Trophoblast cell (in vitro differentiated cells and primary cell): ENCODE measurements at regions not wholly inside any gene's neighbourhood (a gene's known extent, or its start where the extent isn't known, plus 50 kb on each side); places are given as distances from the start of the nearest gene placed in this dataset.

Experiments
- DNase-seq, 2 donors: peaks; one replicate each; pipeline ENCODE4 v3.0.0-alpha.2; 2016
- H2AFZ ChIP-seq: 2 replicates; pipeline ENCODE4 v1.6.1; 2013; ENCODE audit warnings: low read length, moderate library complexity, mild to moderate bottlenecking; ENCODE audit not compliant: insufficient read depth, poor library complexity
- H2AK5ac ChIP-seq: 2 replicates; pipeline ENCODE4 v1.6.1; 2013; ENCODE audit warnings: mild to moderate bottlenecking, low read length
- H2BK120ac ChIP-seq: 2 replicates; pipeline ENCODE4 v1.6.1; 2013; ENCODE audit warnings: low read length, mild to moderate bottlenecking, moderate library complexity; ENCODE audit not compliant: insufficient read depth, poor library complexity
- H2BK12ac ChIP-seq: 2 replicates; pipeline ENCODE4 v1.6.1; 2013; ENCODE audit warnings: mild to moderate bottlenecking, low read length, moderate library complexity
- H2BK5ac ChIP-seq: 2 replicates; pipeline ENCODE4 v1.6.1; 2013; ENCODE audit warnings: low read length, low read depth, moderate library complexity, mild to moderate bottlenecking; ENCODE audit not compliant: poor library complexity
- H3K14ac ChIP-seq: 2 replicates; pipeline ENCODE4 v1.6.1; 2013; ENCODE audit warnings: mild to moderate bottlenecking, low read length
- H3K18ac ChIP-seq: 2 replicates; pipeline ENCODE4 v1.6.1; 2013; ENCODE audit warnings: mild to moderate bottlenecking, low read length
- H3K23ac ChIP-seq: 2 replicates; pipeline ENCODE4 v1.6.1; 2013; ENCODE audit warnings: low read length
- H3K27ac ChIP-seq: 2 replicates; pipeline ENCODE4 v1.5.1; 2013; ENCODE audit warnings: low read depth, mild to moderate bottlenecking, inconsistent platforms, low read length, moderate library complexity
- H3K27me3 ChIP-seq: 2 replicates; pipeline ENCODE4 v1.6.1; 2013; ENCODE audit warnings: inconsistent platforms, mild to moderate bottlenecking, low read length, moderate library complexity; ENCODE audit not compliant: insufficient read depth
- H3K36me3 ChIP-seq, 2 experiments: 1 replicate in 1 of 2; 2 replicates in 1 of 2; pipeline ENCODE4 v1.6.1; 2013; ENCODE audit warnings: low read length in 2 of 2, mild to moderate bottlenecking in 2 of 2, moderate library complexity in 1 of 2; ENCODE audit not compliant: insufficient read depth in 2 of 2, control insufficient read depth in 1 of 2
- H3K4ac ChIP-seq: 2 replicates; pipeline ENCODE4 v1.6.1; 2013; ENCODE audit warnings: low read depth, mild to moderate bottlenecking, low read length, moderate library complexity
- H3K4me1 ChIP-seq, 2 experiments: 1 replicate in 1 of 2; 2 replicates in 1 of 2; pipeline ENCODE4 v1.6.1; 2013; ENCODE audit warnings: low read length in 2 of 2, mild to moderate bottlenecking in 2 of 2, moderate library complexity in 1 of 2; ENCODE audit not compliant: insufficient read depth in 2 of 2, control insufficient read depth in 1 of 2
- H3K4me2 ChIP-seq: 2 replicates; pipeline ENCODE4 v1.6.1; 2013; ENCODE audit warnings: inconsistent platforms, mild to moderate bottlenecking, low read length, moderate library complexity
- H3K4me3 ChIP-seq: 2 replicates; pipeline ENCODE4 v1.5.1; 2013; ENCODE audit warnings: mild to moderate bottlenecking, low read depth, low read length, inconsistent platforms
- H3K79me1 ChIP-seq: one replicate; pipeline ENCODE4 v1.6.1; 2013; ENCODE audit warnings: low read length
- H3K79me2 ChIP-seq: 2 replicates; pipeline ENCODE4 v1.6.1; 2013; ENCODE audit warnings: low read length, mild to moderate bottlenecking; ENCODE audit not compliant: control insufficient read depth, insufficient read depth, poor library complexity
- H3K9ac ChIP-seq: 2 replicates; pipeline ENCODE4 v1.6.1; 2013; ENCODE audit warnings: mild to moderate bottlenecking, low read length
- H3K9me3 ChIP-seq: 2 replicates; pipeline ENCODE4 v1.6.1; 2013; ENCODE audit warnings: low read depth, mild to moderate bottlenecking, control low read depth, inconsistent platforms, low read length; ENCODE audit not compliant: insufficient read depth
- H4K12ac ChIP-seq: 2 replicates; pipeline ENCODE4 v1.6.1; 2013; ENCODE audit warnings: low read depth, mild to moderate bottlenecking, low read length, moderate library complexity
- H4K8ac ChIP-seq: 2 replicates; pipeline ENCODE4 v1.6.1; 2013; ENCODE audit warnings: low read depth, mild to moderate bottlenecking, low read length, moderate library complexity
- H4K91ac ChIP-seq: one replicate; pipeline ENCODE4 v1.6.1; 2013; ENCODE audit warnings: low read depth, mild to moderate bottlenecking, low read length, moderate library complexity
- WGBS: extraction: QIAGEN DNeasy Blood & Tissue Kit; methylation state at CpG from one replicate; pipeline ENCODE4 v1.1.7; 2013; ENCODE audit warnings: missing lambda C conversion rate; ENCODE audit not compliant: insufficient read length, insufficient coverage; ENCODE audit errors: extremely low coverage; 5-methylcytosine and 5-hydroxymethylcytosine counted together

DNA sequence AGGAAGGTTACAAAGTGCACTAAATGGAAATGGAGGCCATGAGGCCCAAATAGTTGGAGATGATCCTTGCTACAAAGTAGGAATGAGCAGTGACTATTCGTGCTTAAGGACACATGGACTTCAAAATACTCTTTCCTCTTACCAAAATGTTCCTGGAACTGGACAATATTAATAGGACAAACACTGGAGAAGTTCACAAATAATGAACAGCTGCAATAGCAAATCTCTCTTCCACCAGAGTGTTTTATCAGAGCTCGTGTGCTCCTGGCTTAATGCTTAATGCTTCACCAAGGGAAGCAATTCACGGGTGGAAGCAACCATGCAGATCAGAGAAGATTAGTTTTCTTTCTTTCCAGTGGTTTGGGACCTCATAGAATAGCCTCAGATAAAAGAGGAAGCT is 435.4 kb downstream of the BCKDHB start:
- Histone ChIP-seq H3K18ac (no peak overlapping the region), H2BK120ac (no peak overlapping the region), H2AFZ (no peak overlapping the region), H3K4me3 (no peak overlapping the region), H2BK12ac (no peak overlapping the region), H3K14ac (no peak overlapping the region), H3K4me2 (no peak overlapping the region), H3K4ac (no peak overlapping the region), H3K27ac (no peak overlapping the region), H3K23ac (no peak overlapping the region), H3K36me3 (no peaks in the 10 kb centered on the region), H3K79me1 (no peaks in the 10 kb centered on the region), H3K27me3 (no peaks in the 10 kb centered on the region), H3K4me1 (no peaks in the 10 kb centered on the region), H3K79me2 (no peaks in the 10 kb centered on the region), H4K91ac (no peak overlapping the region), H4K12ac (no peak overlapping the region), H3K9ac (no peak overlapping the region), H2BK5ac (no peak overlapping the region), H2AK5ac (no peak overlapping the region), H4K8ac (no peak overlapping the region), H3K9me3 (no peaks in the 10 kb centered on the region)
- no peak for DNase-seq
- WGBS: no CpG with 5 or more reads among the region's 3 CpGs

DNA sequence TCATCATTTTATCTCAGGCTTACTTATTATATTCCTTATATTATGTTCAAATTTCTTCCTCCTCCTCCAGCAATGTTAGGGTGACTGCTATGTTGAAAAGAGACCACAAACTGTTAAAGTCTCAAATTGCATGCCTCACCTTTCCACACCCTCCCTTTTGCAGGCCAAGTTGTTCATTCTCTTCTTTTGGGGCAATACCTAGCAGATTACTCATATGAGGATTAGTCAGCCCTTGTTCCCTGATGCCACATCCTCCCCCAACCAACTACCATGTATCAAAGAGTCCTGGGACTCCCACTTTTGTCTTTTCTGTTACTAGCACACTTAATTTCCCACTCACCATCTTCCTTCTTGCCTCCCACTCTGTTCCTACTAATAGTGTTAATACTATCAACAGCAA is 434.7 kb downstream of the BCKDHB start:
- Histone ChIP-seq H3K18ac (no peak overlapping the region), H3K4ac (no peak overlapping the region), H3K27ac (no peak overlapping the region), H3K9me3 (no peaks in the 10 kb centered on the region), H3K9ac (no peak overlapping the region), H4K12ac (no peak overlapping the region), H3K79me2 (no peaks in the 10 kb centered on the region), H4K8ac (no peak overlapping the region), H3K27me3 (no peaks in the 10 kb centered on the region), H3K4me2 (no peak overlapping the region), H2BK120ac (no peak overlapping the region), H3K23ac (no peak overlapping the region), H3K4me3 (no peak overlapping the region), H2BK5ac (no peak overlapping the region), H3K79me1 (no peaks in the 10 kb centered on the region), H4K91ac (no peak overlapping the region), H3K36me3 (no peaks in the 10 kb centered on the region), H2AFZ (no peak overlapping the region), H3K14ac (no peak overlapping the region), H2AK5ac (no peak overlapping the region), H3K4me1 (no peaks in the 10 kb centered on the region), H2BK12ac (no peak overlapping the region)
- no peak for DNase-seq

- no peak overlapping the region for H4K12ac ChIP-seq
- DNase-seq: no peak
- no peaks in the 10 kb centered on the region for H3K27me3 ChIP-seq
- no peaks in the 10 kb centered on the region for H3K36me3 ChIP-seq
- H3K4me1 ChIP-seq: no peaks in the 10 kb centered on the region
- H3K4ac ChIP-seq: no peak overlapping the region
- no peak overlapping the region for H2AFZ ChIP-seq
- H2AK5ac ChIP-seq: no peak overlapping the region
- no peak overlapping the region for H4K8ac ChIP-seq
- H2BK120ac ChIP-seq: no peak overlapping the region
- no peaks in the 10 kb centered on the region for H3K79me1 ChIP-seq
- WGBS: no CpG with 5 or more reads among the region's 1 CpG
- H2BK12ac ChIP-seq: no peak overlapping the region
- no peaks in the 10 kb centered on the region for H3K79me2 ChIP-seq
- no peak overlapping the region for H3K9ac ChIP-seq
- no peak overlapping the region for H2BK5ac ChIP-seq
- H3K14ac ChIP-seq: no peak overlapping the region
- H3K23ac ChIP-seq: no peak overlapping the region
- no peak overlapping the region for H3K4me2 ChIP-seq
- no peak overlapping the region for H3K4me3 ChIP-seq
- no peak overlapping the region for H3K27ac ChIP-seq
- no peaks in the 10 kb centered on the region for H3K9me3 ChIP-seq
- no peak overlapping the region for H4K91ac ChIP-seq
- no peak overlapping the region for H3K18ac ChIP-seq
These were observed 434.2 kb downstream of the BCKDHB start for GRCh38 chr6:80540700-80541099.

GRCh38 chr6:80537118-80537972 is 430.9 kb downstream of the BCKDHB start:
- Histone ChIP-seq H3K4me3 (no peak overlapping the region), H3K14ac (no peak overlapping the region), H3K79me2 (no peaks in the 10 kb centered on the region), H4K8ac (no peak overlapping the region), H2BK12ac (no peak overlapping the region), H3K18ac (no peak overlapping the region), H4K12ac (no peak overlapping the region), H3K79me1 (no peaks in the 10 kb centered on the region), H3K23ac (no peak overlapping the region), H3K27ac (no peak overlapping the region), H3K4me1 (no peaks in the 10 kb centered on the region), H3K4ac (no peak overlapping the region), H3K9me3 (no peaks in the 10 kb centered on the region), H2BK5ac (no peak overlapping the region), H4K91ac (no peak overlapping the region), H3K4me2 (no peak overlapping the region), H2AFZ (no peak overlapping the region), H3K27me3 (no peaks in the 10 kb centered on the region), H2BK120ac (no peak overlapping the region), H3K36me3 (no peaks in the 10 kb centered on the region), H3K9ac (no peak overlapping the region), H2AK5ac (no peak overlapping the region)
- no CpG with 5 or more reads among the region's 6 CpGs for WGBS
- peak; percentile 38 to 71 for DNase-seq
